ENCODE measurements at regions not wholly inside any gene's neighbourhood (a gene's known extent, or its start where the extent isn't known, plus 50 kb on each side); places are given as distances from the start of the nearest gene placed in this dataset.

DNA sequence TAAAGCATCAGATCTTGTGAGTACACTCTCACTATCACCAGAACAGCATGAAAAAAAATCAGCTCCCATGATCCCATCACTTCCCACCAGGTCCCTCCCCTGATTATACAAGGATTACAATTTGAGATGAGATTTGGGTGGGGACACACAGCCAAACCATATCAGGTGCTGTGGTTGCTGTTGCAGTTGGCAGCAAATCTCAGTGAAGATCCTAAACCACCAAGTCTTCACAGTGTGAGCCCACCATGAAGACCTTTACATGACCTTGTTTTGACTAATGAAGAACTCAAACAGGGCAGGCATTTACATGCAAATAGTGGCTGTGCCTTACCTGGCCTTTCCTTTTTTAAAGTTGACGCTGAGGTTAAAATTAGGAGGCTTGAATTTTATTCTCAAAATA is 242.6 kb downstream of the ACTR3B start:
- no peak for TF ChIP-seq POLR2A (IDR thresholded peaks at IDR 0.05)
- TF ChIP-seq, protein P1, sequence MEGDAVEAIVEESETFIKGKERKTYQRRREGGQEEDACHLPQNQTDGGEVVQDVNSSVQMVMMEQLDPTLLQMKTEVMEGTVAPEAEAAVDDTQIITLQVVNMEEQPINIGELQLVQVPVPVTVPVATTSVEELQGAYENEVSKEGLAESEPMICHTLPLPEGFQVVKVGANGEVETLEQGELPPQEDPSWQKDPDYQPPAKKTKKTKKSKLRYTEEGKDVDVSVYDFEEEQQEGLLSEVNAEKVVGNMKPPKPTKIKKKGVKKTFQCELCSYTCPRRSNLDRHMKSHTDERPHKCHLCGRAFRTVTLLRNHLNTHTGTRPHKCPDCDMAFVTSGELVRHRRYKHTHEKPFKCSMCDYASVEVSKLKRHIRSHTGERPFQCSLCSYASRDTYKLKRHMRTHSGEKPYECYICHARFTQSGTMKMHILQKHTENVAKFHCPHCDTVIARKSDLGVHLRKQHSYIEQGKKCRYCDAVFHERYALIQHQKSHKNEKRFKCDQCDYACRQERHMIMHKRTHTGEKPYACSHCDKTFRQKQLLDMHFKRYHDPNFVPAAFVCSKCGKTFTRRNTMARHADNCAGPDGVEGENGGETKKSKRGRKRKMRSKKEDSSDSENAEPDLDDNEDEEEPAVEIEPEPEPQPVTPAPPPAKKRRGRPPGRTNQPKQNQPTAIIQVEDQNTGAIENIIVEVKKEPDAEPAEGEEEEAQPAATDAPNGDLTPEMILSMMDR (IDR thresholded peaks at IDR 0.05): no peak

Measured in Peyer's patch (tissue), 4 donors.